ENCODE measurements at regions not wholly inside any gene's neighbourhood (a gene's known extent, or its start where the extent isn't known, plus 50 kb on each side); places are given as distances from the start of the nearest gene placed in this dataset.

DNA sequence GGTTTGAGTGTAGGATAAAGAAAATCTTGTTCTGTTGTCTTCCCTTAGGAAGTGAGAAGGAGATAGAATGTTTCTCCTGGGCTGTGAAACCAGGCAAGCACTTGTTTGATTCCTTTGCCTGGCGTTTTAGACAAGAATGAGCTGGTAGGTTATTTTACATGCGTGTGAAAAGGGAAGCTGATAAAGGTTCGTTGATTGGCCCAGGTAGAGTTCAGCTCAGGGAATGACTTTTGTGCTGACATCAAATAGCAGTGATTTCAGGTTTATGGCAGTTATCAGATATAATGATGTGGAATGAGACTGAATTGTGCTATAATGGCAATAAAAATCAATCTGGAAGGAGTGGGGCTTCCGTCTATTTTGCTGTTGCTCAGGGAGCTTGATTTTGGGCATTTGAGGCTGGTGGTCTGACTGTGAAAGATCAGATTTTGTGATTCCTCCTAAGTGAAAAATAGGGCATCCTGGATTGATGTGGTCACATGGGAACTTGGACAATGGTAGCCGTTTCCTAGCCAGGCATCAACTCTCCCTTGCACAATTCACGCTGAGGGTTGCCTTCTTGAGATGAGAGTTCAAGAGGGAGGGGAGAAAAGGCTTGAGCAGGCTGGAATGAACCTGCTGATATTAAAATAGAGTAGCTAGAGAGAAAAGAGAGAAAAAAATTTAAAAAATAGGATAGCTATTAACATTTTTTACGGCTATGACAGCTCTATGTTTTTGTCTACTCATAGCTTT is 388.9 kb downstream of the EDEM1 start:
- no peak for TF ChIP-seq POLR2A (IDR thresholded peaks at IDR 0.05)
- TF ChIP-seq, protein P1, sequence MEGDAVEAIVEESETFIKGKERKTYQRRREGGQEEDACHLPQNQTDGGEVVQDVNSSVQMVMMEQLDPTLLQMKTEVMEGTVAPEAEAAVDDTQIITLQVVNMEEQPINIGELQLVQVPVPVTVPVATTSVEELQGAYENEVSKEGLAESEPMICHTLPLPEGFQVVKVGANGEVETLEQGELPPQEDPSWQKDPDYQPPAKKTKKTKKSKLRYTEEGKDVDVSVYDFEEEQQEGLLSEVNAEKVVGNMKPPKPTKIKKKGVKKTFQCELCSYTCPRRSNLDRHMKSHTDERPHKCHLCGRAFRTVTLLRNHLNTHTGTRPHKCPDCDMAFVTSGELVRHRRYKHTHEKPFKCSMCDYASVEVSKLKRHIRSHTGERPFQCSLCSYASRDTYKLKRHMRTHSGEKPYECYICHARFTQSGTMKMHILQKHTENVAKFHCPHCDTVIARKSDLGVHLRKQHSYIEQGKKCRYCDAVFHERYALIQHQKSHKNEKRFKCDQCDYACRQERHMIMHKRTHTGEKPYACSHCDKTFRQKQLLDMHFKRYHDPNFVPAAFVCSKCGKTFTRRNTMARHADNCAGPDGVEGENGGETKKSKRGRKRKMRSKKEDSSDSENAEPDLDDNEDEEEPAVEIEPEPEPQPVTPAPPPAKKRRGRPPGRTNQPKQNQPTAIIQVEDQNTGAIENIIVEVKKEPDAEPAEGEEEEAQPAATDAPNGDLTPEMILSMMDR (IDR thresholded peaks at IDR 0.05): no peak
- TF ChIP-seq EP300 (IDR thresholded peaks at IDR 0.05): no peak
- TF ChIP-seq POLR2AphosphoS5 (IDR thresholded peaks at IDR 0.05): no peak

All from stomach (tissue), 4 donors.